ENCODE measurements at regions not wholly inside any gene's neighbourhood (a gene's known extent, or its start where the extent isn't known, plus 50 kb on each side); places are given as distances from the start of the nearest gene placed in this dataset.

- TF ChIP-seq TAF7 (tag; IDR thresholded peaks at IDR 0.05) (no peak), C11orf30 (IDR thresholded peaks at IDR 0.05; ENCODE audit: low read depth) (no peak), ZNF449 (CRISPR knock-in tag; IDR thresholded peaks at IDR 0.05) (no peak), ZNF431 (CRISPR knock-in tag; IDR thresholded peaks at IDR 0.05) (no peak), BRCA1 (IDR thresholded peaks at IDR 0.05) (no peak), BRCA1 (CRISPR knock-in tag; IDR thresholded peaks at IDR 0.05) (no peak), FOXK2 (conservative IDR thresholded peaks at IDR 0.05 in 1 of 2, IDR thresholded peaks at IDR 0.05 in 1 of 2; ENCODE audit: low read depth in 2 of 2) (no peak), ZNF274 (IDR thresholded peaks at IDR 0.05; ENCODE audit: borderline replicate concordance, low read depth, low read length) (no peak)
Measured at GRCh38 chr5:18438126-18438525, 803.9 kb downstream of the TAF11L14 start (continued).

- in situ Hi-C loops (cut with MboI), result no loop called here
- no peaks in the 10 kb centered on the region for H4K20me1 ChIP-seq (replicated peaks; ENCODE audit: control insufficient read depth, insufficient read depth, low read length)
- whole genome bisulfite sequencing (ENCODE audit: insufficient coverage, low coverage, missing lambda C conversion rate), result 0% methylated on average over 2 of the region's 2 CpGs
- H3K36me3 ChIP-seq (ENCODE audit: control insufficient read depth, insufficient read depth, low read length), result no peaks in the 10 kb centered on the region
- H2AFZ ChIP-seq (ENCODE audit: low read depth, low read length), result no peak overlapping the region
- CTCF ChIA-PET (ENCODE audit: low intra/inter-chr PET ratio), result no interaction called here
- no peak overlapping the region for H3K9ac ChIP-seq (ENCODE audit: insufficient read depth in 1 of 2, low read depth in 2 of 2, low read length in 2 of 2)
- H3K9me1 ChIP-seq (ENCODE audit: control insufficient read depth, insufficient read depth, low read length), result no peaks in the 10 kb centered on the region
- no peak for DNase-seq (ENCODE audit: extremely low read depth in 1 of 4, low spot score in 3 of 4)
- no peaks in the 10 kb centered on the region for H3K4me1 ChIP-seq (replicated peaks in 1 of 2; ENCODE audit: control insufficient read depth in 2 of 2, insufficient read depth in 2 of 2, low read length in 2 of 2)
- no peak overlapping the region for H3K27ac ChIP-seq (ENCODE audit: extremely low read depth, low read depth, low read length)
- H3K4me2 ChIP-seq (ENCODE audit: insufficient read depth, low read length), result no peak overlapping the region
- no peaks in the 10 kb centered on the region for H3K79me2 ChIP-seq (ENCODE audit: control insufficient read depth, insufficient read depth, low read length)
- intact Hi-C loops (cut with micrococcal nuclease), result no loop called here
- BruUV-seq (replicated peaks), result no TSS peak
- POLR2A ChIA-PET, result no interaction called here
- no peak for FAIRE-seq
- no peak for ATAC-seq
- no peaks in the 10 kb centered on the region for H3K9me3 ChIP-seq (replicated peaks; ENCODE audit: control insufficient read depth, insufficient read depth, low read depth, low read length)
- no peaks in the 10 kb centered on the region for H3K27me3 ChIP-seq (ENCODE audit: control insufficient read depth in 2 of 2, insufficient read depth in 2 of 2, low read length in 2 of 2)
- no peak overlapping the region for H3K4me3 ChIP-seq
- TF ChIP-seq PBX2 (CRISPR knock-in tag; IDR thresholded peaks at IDR 0.05; ENCODE audit: low read depth) (no peak), PBX2 (tag; conservative IDR thresholded peaks at IDR 0.05; ENCODE audit: low read depth) (no peak), L3MBTL2 (IDR thresholded peaks at IDR 0.05) (no peak), ZNF707 (CRISPR knock-in tag; conservative IDR thresholded peaks at IDR 0.05) (no peak), ZBTB43 (CRISPR knock-in tag; IDR thresholded peaks at IDR 0.05) (no peak), KDM2B (CRISPR knock-in tag; IDR thresholded peaks at IDR 0.05) (no peak), ZNF644 (tag; IDR thresholded peaks at IDR 0.05; ENCODE audit: low read depth) (no peak), MLLT1 (IDR thresholded peaks at IDR 0.05) (no peak), NCOR1 (IDR thresholded peaks at IDR 0.05) (no peak)
Measured at GRCh38 chr5:18455521-18455920, 821.3 kb downstream of the TAF11L14 start.
